HUES48 (cell line): ENCODE measurements at regions not wholly inside any gene's neighbourhood (a gene's known extent, or its start where the extent isn't known, plus 50 kb on each side); places are given as distances from the start of the nearest gene placed in this dataset.

Experiments used
- H3K27ac ChIP-seq: one replicate; pipeline ENCODE4 v1.7.0; 2013; ENCODE audit warnings: low read depth, low read length, inconsistent platforms
- H3K27me3 ChIP-seq: 2 replicates; pipeline ENCODE4 v1.6.1; 2013; ENCODE audit warnings: mild to moderate bottlenecking, low read length; ENCODE audit not compliant: control insufficient read depth, insufficient read depth
- H3K36me3 ChIP-seq: 2 replicates; pipeline ENCODE4 v1.6.1; 2013; ENCODE audit warnings: low read length; ENCODE audit not compliant: control insufficient read depth, insufficient read depth
- H3K4me1 ChIP-seq: 2 replicates; pipeline ENCODE4 v1.6.1; 2013; ENCODE audit warnings: mild to moderate bottlenecking, low read length; ENCODE audit not compliant: control insufficient read depth, insufficient read depth
- H3K4me3 ChIP-seq: 2 replicates; pipeline ENCODE4 v1.5.1; 2013; ENCODE audit warnings: mild to moderate bottlenecking, low read depth, low read length
- H3K9ac ChIP-seq: 2 replicates; pipeline ENCODE4 v1.6.1; 2013; ENCODE audit warnings: mild to moderate bottlenecking, low read depth, low read length, moderate library complexity
- H3K9me3 ChIP-seq: 2 replicates; pipeline ENCODE4 v1.6.1; 2013; ENCODE audit warnings: low read length; ENCODE audit not compliant: control insufficient read depth, insufficient read depth

- Histone ChIP-seq H3K9me3 (no peaks in the 10 kb centered on the region), H3K4me1 (no peaks in the 10 kb centered on the region), H3K27ac (no peak overlapping the region), H3K36me3 (no peaks in the 10 kb centered on the region), H3K9ac (no peak overlapping the region), H3K4me3 (no peak overlapping the region), H3K27me3 (no peaks in the 10 kb centered on the region)
Measured at GRCh38 chr2:12813166-12813565, 96.4 kb downstream of the TRIB2 start.

GRCh38 chr2:12816379-12817306, 99.9 kb downstream of the TRIB2 start:
- H3K36me3 ChIP-seq: no peaks in the 10 kb centered on the region
- no peaks in the 10 kb centered on the region for H3K9me3 ChIP-seq
- H3K4me3 ChIP-seq: no peak overlapping the region
- peaks cover 6% of the 10 kb centered on the region; the same call in 1 of the 2 replicates for H3K4me1 ChIP-seq
- H3K9ac ChIP-seq: no peak overlapping the region
- H3K27me3 ChIP-seq: no peaks in the 10 kb centered on the region
- H3K27ac ChIP-seq: no peak overlapping the region

GRCh38 chr2:12817870-12818269, 101.1 kb downstream of the TRIB2 start:
- Histone ChIP-seq H3K4me3 (no peak overlapping the region), H3K9me3 (no peaks in the 10 kb centered on the region), H3K36me3 (no peaks in the 10 kb centered on the region), H3K27ac (no peak overlapping the region), H3K9ac (no peak overlapping the region), H3K4me1 (peaks cover 6% of the 10 kb centered on the region; the same call in 1 of the 2 replicates), H3K27me3 (no peaks in the 10 kb centered on the region)

GRCh38 chr2:12818416-12819102, 101.8 kb downstream of the TRIB2 start:
- Histone ChIP-seq H3K4me3 (no peak overlapping the region), H3K36me3 (no peaks in the 10 kb centered on the region), H3K27ac (no peak overlapping the region), H3K4me1 (peaks cover 6% of the 10 kb centered on the region; the same call in 1 of the 2 replicates), H3K27me3 (no peaks in the 10 kb centered on the region), H3K9ac (no peak overlapping the region), H3K9me3 (no peaks in the 10 kb centered on the region)

- Histone ChIP-seq H3K9me3 (no peaks in the 10 kb centered on the region), H3K36me3 (no peaks in the 10 kb centered on the region), H3K27me3 (no peaks in the 10 kb centered on the region), H3K4me1 (peaks cover 6% of the 10 kb centered on the region; the same call in 1 of the 2 replicates), H3K27ac (no peak overlapping the region), H3K4me3 (no peak overlapping the region), H3K9ac (no peak overlapping the region)
Measured at GRCh38 chr2:12819103-12819475, 102.4 kb downstream of the TRIB2 start.

GRCh38 chr2:12819721-12820120, 103.0 kb downstream of the TRIB2 start:
- Histone ChIP-seq H3K36me3 (no peaks in the 10 kb centered on the region), H3K27me3 (no peaks in the 10 kb centered on the region), H3K9me3 (no peaks in the 10 kb centered on the region), H3K4me3 (no peak overlapping the region), H3K9ac (no peak overlapping the region), H3K4me1 (peaks cover 6% of the 10 kb centered on the region; the same call in 1 of the 2 replicates), H3K27ac (no peak overlapping the region)

GRCh38 chr2:12821656-12822055, 104.9 kb downstream of the TRIB2 start:
- Histone ChIP-seq H3K9me3 (no peaks in the 10 kb centered on the region), H3K36me3 (no peaks in the 10 kb centered on the region), H3K4me3 (no peak overlapping the region), H3K9ac (no peak overlapping the region), H3K27ac (no peak overlapping the region), H3K27me3 (no peaks in the 10 kb centered on the region), H3K4me1 (peaks cover 6% of the 10 kb centered on the region; the same call in 1 of the 2 replicates)

- no peak overlapping the region for H3K9ac ChIP-seq
- no peak overlapping the region for H3K27ac ChIP-seq
- H3K27me3 ChIP-seq: no peaks in the 10 kb centered on the region
- no peaks in the 10 kb centered on the region for H3K36me3 ChIP-seq
- H3K4me3 ChIP-seq: no peak overlapping the region
- H3K9me3 ChIP-seq: no peaks in the 10 kb centered on the region
- H3K4me1 ChIP-seq: peaks cover 12% of the 10 kb centered on the region
Measured at GRCh38 chr2:12824351-12824777, 107.6 kb downstream of the TRIB2 start.

GRCh38 chr2:12824778-12825379, 108.1 kb downstream of the TRIB2 start:
- H3K36me3 ChIP-seq: no peaks in the 10 kb centered on the region
- no peaks in the 10 kb centered on the region for H3K9me3 ChIP-seq
- no peak overlapping the region for H3K9ac ChIP-seq
- no peak overlapping the region for H3K4me3 ChIP-seq
- no peaks in the 10 kb centered on the region for H3K27me3 ChIP-seq
- peaks cover 10% of the 10 kb centered on the region; the same call in 1 of the 2 replicates for H3K4me1 ChIP-seq
- H3K27ac ChIP-seq: no peak overlapping the region

- H3K27ac ChIP-seq: no peak overlapping the region
- no peak overlapping the region for H3K9ac ChIP-seq
- peaks cover 18% of the 10 kb centered on the region; the same call in 1 of the 2 replicates for H3K4me1 ChIP-seq
- H3K27me3 ChIP-seq: no peaks in the 10 kb centered on the region
- no peaks in the 10 kb centered on the region for H3K9me3 ChIP-seq
- H3K36me3 ChIP-seq: no peaks in the 10 kb centered on the region
- H3K4me3 ChIP-seq: no peak overlapping the region
Measured at GRCh38 chr2:12826781-12827180, 110.0 kb downstream of the TRIB2 start.
